SU-DHL-6 (cell line): ENCODE measurements at regions not wholly inside any gene's neighbourhood (a gene's known extent, or its start where the extent isn't known, plus 50 kb on each side); places are given as distances from the start of the nearest gene placed in this dataset.

Experiments
- H2AFZ ChIP-seq: fragments of 200-600 bp; sonication (generic); 2 replicates; pipeline ENCODE4 v1.6.1; 2014; ENCODE audit warnings: low read depth, mild to moderate bottlenecking, moderate library complexity, mixed read lengths, antibody characterized with exemption, low read length; ENCODE audit not compliant: severe bottlenecking
- H3F3A ChIP-seq: fragments of 200-600 bp; shearing (Covaris generic); 2 replicates; pipeline ENCODE4 v1.6.0; 2016; ENCODE audit warnings: antibody characterized with exemption, mild to moderate bottlenecking; ENCODE audit not compliant: insufficient read depth
- H3K27ac ChIP-seq: fragments of 200-600 bp; sonication (generic); 2 replicates; pipeline ENCODE4 v1.5.1; 2016; ENCODE audit warnings: low read depth, mild to moderate bottlenecking, low read length, moderate library complexity, mixed read lengths
- H3K27me3 ChIP-seq: fragments of 200-600 bp; sonication (generic), shearing (Covaris generic); 2 replicates; pipeline ENCODE4 v1.6.0; 2014; ENCODE audit warnings: mild to moderate bottlenecking, low read length
- H3K36me3 ChIP-seq: fragments of 200-600 bp; sonication (generic); 2 replicates; pipeline ENCODE4 v1.6.1; 2014; ENCODE audit warnings: mild to moderate bottlenecking, low read length, mixed read lengths
- H3K4me2 ChIP-seq: fragments of 300-600, 200-600 bp; shearing (Covaris generic), sonication (generic); 2 replicates; pipeline ENCODE4 v1.6.0; 2014; ENCODE audit warnings: low read length, low read depth, mild to moderate bottlenecking; ENCODE audit not compliant: poor library complexity, severe bottlenecking
- H3K4me3 ChIP-seq: fragments of 200-600 bp; sonication (generic); 2 replicates; pipeline ENCODE4 v1.5.1; 2014; ENCODE audit warnings: antibody characterized with exemption, low read length, mild to moderate bottlenecking, mixed read lengths; ENCODE audit not compliant: insufficient read depth, poor library complexity, severe bottlenecking
- H3K79me2 ChIP-seq: fragments of 200-600 bp; sonication (generic); 2 replicates; pipeline ENCODE4 v1.6.1; 2014; ENCODE audit warnings: mild to moderate bottlenecking, low read length, moderate library complexity; ENCODE audit not compliant: insufficient read depth
- H3K9ac ChIP-seq: fragments of 200-600 bp; sonication (generic); 2 replicates; pipeline ENCODE4 v1.7.0; 2014; ENCODE audit warnings: mild to moderate bottlenecking, low read length
- H3K9me2 ChIP-seq: fragments of 200-600 bp; sonication (generic); replicated peaks from 2 replicates; pipeline ENCODE4 v1.6.1; 2014; ENCODE audit warnings: low read length; ENCODE audit not compliant: insufficient read depth
- H3K9me3 ChIP-seq: fragments of 200-600 bp; sonication (generic); 2 replicates; pipeline ENCODE4 v1.6.1; 2014; ENCODE audit warnings: low read length, mixed read lengths; ENCODE audit not compliant: insufficient read depth
- H4K20me1 ChIP-seq: fragments of 200-600 bp; sonication (generic); 2 replicates; pipeline ENCODE4 v1.6.1; 2014; ENCODE audit warnings: low read depth, mild to moderate bottlenecking, antibody characterized with exemption, low read length, moderate library complexity, mixed read lengths
- EZH2phosphoT487 ChIP-seq: fragments of 200-600 bp; sonication (generic), shearing (Covaris generic); conservative IDR thresholded peaks from 2 replicates; pipeline ENCODE4 v1.6.1; 2018; ENCODE audit warnings: mild to moderate bottlenecking, antibody characterized with exemption, low read length, moderate library complexity, mixed read lengths
- TF ChIP-seq, protein P1 (sequence below): fragments of 200-600 bp; sonication (generic); IDR thresholded peaks from one replicate; pipeline ENCODE4 v1.5.1; 2017; ENCODE audit warnings: antibody characterized with exemption, mild to moderate bottlenecking, low read length, moderate library complexity; ENCODE audit not compliant: insufficient read depth, poor library complexity, severe bottlenecking

DNA sequence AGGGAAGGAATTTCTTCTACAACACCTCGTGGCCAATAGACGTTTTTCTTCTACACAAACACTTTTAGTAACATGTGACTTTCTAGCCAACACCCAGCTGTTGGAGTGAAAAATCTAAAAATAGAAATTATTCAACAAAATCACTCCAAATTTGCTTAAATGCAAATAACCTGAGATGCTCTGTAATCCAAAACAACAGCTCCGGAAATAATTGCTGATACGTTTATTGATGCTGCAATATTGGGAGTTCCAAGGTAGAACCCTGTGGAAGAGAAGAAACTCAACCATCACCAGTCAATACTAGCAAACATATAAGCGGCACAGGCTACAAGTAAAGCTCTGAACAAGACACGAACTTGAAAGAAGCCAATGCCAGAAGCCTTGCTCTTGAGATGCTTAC lies 230.6 kb downstream of the ALDH8A1 start:
- Histone ChIP-seq H3K4me2 (no peak overlapping the region), H3K27me3 (no peaks in the 10 kb centered on the region), H3F3A (no peaks in the 10 kb centered on the region), H3K9me3 (no peaks in the 10 kb centered on the region), H3K36me3 (no peaks in the 10 kb centered on the region), H3K27ac (no peak overlapping the region), H3K9me2 (no peaks in the 10 kb centered on the region), H3K79me2 (no peaks in the 10 kb centered on the region), H2AFZ (no peak overlapping the region), H4K20me1 (no peaks in the 10 kb centered on the region), H3K4me3 (no peak overlapping the region), H3K9ac (no peak overlapping the region)
- TF ChIP-seq, protein P1, sequence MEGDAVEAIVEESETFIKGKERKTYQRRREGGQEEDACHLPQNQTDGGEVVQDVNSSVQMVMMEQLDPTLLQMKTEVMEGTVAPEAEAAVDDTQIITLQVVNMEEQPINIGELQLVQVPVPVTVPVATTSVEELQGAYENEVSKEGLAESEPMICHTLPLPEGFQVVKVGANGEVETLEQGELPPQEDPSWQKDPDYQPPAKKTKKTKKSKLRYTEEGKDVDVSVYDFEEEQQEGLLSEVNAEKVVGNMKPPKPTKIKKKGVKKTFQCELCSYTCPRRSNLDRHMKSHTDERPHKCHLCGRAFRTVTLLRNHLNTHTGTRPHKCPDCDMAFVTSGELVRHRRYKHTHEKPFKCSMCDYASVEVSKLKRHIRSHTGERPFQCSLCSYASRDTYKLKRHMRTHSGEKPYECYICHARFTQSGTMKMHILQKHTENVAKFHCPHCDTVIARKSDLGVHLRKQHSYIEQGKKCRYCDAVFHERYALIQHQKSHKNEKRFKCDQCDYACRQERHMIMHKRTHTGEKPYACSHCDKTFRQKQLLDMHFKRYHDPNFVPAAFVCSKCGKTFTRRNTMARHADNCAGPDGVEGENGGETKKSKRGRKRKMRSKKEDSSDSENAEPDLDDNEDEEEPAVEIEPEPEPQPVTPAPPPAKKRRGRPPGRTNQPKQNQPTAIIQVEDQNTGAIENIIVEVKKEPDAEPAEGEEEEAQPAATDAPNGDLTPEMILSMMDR: no peak
- TF ChIP-seq EZH2phosphoT487: no peak

DNA sequence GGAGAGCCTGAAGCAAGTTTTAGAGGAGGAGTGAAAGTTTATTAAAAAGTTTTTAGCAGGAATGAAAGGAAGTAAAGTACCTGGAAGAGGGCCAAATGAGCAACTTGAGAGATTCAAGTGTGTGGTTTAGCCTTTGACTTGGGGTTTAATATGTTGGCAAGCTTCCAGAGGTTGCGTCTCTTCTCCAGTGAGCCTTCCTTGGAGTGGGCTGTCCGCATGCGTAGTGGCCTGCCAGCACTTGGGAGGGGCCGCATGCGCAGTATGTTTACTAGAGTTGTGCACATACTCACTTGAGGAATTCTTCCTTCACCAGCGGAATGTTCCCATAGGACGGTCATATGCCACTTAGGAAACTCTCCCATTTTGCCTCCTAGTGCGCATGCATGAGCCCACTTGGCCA lies 235.2 kb downstream of the ALDH8A1 start:
- no peak for TF ChIP-seq EZH2phosphoT487
- TF ChIP-seq, protein P1: no peak
- no peaks in the 10 kb centered on the region for H3F3A ChIP-seq
- H3K36me3 ChIP-seq: no peaks in the 10 kb centered on the region
- peaks cover 3% of the 10 kb centered on the region; the same call in 1 of the 2 replicates for H3K27me3 ChIP-seq
- H3K79me2 ChIP-seq: no peaks in the 10 kb centered on the region
- no peak overlapping the region for H2AFZ ChIP-seq
- H3K4me3 ChIP-seq: no peak overlapping the region
- H3K9me3 ChIP-seq: no peaks in the 10 kb centered on the region
- H3K4me2 ChIP-seq: no peak overlapping the region
- H3K9me2 ChIP-seq: no peaks in the 10 kb centered on the region
- no peak overlapping the region for H3K9ac ChIP-seq
- no peaks in the 10 kb centered on the region for H4K20me1 ChIP-seq
- H3K27ac ChIP-seq: no peak overlapping the region

DNA sequence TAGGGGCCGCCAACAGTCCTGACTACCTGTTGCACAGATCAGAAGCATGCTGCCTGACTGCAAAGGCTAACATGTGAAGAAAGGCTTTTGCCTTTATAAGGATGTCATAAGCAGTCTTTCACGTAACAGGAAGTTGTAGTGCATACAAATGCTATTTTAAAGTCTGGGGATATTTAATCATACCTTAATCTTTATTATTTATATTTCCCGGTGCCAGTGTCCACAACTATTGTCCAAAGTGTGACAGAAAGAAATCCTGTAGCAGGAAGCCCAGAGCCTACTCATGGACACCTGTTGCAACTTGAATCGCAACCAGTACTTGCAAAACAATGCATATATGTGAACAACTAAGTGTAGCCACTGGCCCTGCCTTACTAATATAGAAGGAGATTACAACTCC lies 235.8 kb downstream of the ALDH8A1 start:
- H3K36me3 ChIP-seq: no peaks in the 10 kb centered on the region
- H4K20me1 ChIP-seq: no peaks in the 10 kb centered on the region
- H3K9me2 ChIP-seq: no peaks in the 10 kb centered on the region
- no peaks in the 10 kb centered on the region for H3K9me3 ChIP-seq
- H2AFZ ChIP-seq: no peak overlapping the region
- no peak overlapping the region for H3K27ac ChIP-seq
- no peak overlapping the region for H3K4me3 ChIP-seq
- TF ChIP-seq, protein P1: no peak
- TF ChIP-seq EZH2phosphoT487: no peak
- H3K79me2 ChIP-seq: no peaks in the 10 kb centered on the region
- H3K27me3 ChIP-seq: peaks cover 3% of the 10 kb centered on the region; the same call in 1 of the 2 replicates
- no peak overlapping the region for H3K9ac ChIP-seq
- no peak overlapping the region for H3K4me2 ChIP-seq
- no peaks in the 10 kb centered on the region for H3F3A ChIP-seq

DNA sequence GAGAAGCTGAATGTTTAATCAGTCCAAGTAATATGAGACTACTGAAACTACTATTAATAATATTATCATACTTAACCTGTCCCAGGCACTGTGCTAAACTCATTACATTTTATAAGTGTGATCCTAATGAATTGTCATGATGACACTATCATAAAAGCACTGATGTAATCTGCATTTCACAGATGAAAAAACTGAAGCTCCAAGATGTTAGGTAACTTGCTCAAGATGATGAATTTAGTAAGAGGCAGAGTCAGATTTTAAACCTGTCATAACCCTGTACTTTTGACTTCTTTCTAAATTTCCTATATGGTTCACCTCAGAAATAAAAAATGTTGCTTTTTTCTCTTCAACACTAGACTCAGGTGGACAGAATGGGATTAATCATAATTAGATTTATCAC lies 237.6 kb downstream of the ALDH8A1 start:
- Histone ChIP-seq H3K9me2 (no peaks in the 10 kb centered on the region), H3K27me3 (peaks cover 3% of the 10 kb centered on the region; the same call in 1 of the 2 replicates), H3K4me2 (no peak overlapping the region)

More for the DNA sequence above, 237.6 kb downstream of the ALDH8A1 start:
- Histone ChIP-seq H2AFZ (no peak overlapping the region), H3K79me2 (no peaks in the 10 kb centered on the region), H3K27ac (no peak overlapping the region), H3K36me3 (no peaks in the 10 kb centered on the region), H3K4me3 (no peak overlapping the region), H4K20me1 (no peaks in the 10 kb centered on the region), H3K9me3 (no peaks in the 10 kb centered on the region), H3F3A (no peaks in the 10 kb centered on the region), H3K9ac (no peak overlapping the region)
- TF ChIP-seq, protein P1: no peak
- TF ChIP-seq EZH2phosphoT487: no peak
